Mesothelial cell of epicardium (in vitro differentiated cells): ENCODE measurements at regions not wholly inside any gene's neighbourhood (a gene's known extent, or its start where the extent isn't known, plus 50 kb on each side); places are given as distances from the start of the nearest gene placed in this dataset.
"Not testable (repeated sequence)": the region's sequence is repeated elsewhere in the genome, so short reads cannot be mapped to it uniquely, and the experiment has no call there.

Experiments used
- DNase-seq, 2 experiments: peaks; one replicate each; pipeline ENCODE4 v3.0.0; 2021; ENCODE audit warnings: low spot score in 2 of 2; ENCODE audit not compliant: unreplicated experiment in 2 of 2
- H3K27ac Mint-ChIP-seq: 2 replicates; pipeline ENCODE4 v1.8.0; 2021; ENCODE audit warnings: mixed read lengths
- H3K27me3 Mint-ChIP-seq: 2 replicates; pipeline ENCODE4 v1.8.0; 2021; ENCODE audit warnings: low read depth, mixed read lengths
- H3K36me3 Mint-ChIP-seq: 2 replicates; pipeline ENCODE4 v1.8.0; 2021; ENCODE audit warnings: mixed read lengths
- H3K4me1 Mint-ChIP-seq: 2 replicates; pipeline ENCODE4 v1.8.0; 2021; ENCODE audit warnings: mixed read lengths
- H3K4me3 Mint-ChIP-seq: 2 replicates; pipeline ENCODE4 v1.8.0; 2021; ENCODE audit warnings: mild to moderate bottlenecking, moderate library complexity, mixed read lengths
- H3K9me3 Mint-ChIP-seq: 2 replicates; pipeline ENCODE4 v1.8.0; 2021; ENCODE audit warnings: mixed read lengths
- CTCF ChIP-seq: fragments of 200-600 bp; sonication (generic); IDR thresholded peaks from one replicate; pipeline ENCODE4 v1.5.0; 2021; ENCODE audit warnings: antibody characterized with exemption; ENCODE audit not compliant: unreplicated experiment

DNA sequence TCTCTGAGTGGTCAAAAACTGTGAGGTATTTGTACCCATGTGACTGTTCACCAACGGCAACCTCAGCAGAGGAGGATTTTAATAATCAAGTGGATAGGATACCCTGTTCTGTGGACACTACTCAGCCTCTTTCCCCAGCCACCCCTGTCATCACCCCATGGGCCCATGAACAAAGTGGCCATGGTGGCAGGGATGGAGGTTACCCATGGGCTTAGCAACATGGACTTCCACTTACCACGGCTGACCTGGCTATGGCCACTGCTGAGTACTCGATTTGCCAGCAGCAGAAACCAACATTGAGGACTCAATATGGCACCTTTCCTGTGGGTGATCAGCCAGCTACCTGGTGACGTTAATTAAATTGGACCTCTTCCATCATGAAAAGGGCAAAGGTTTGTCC is 1782.7 kb downstream of the PLA2G4A start:
- Mint-ChIP-seq H3K4me3 (no peak overlapping the region), H3K36me3 (no peaks in the 10 kb centered on the region), H3K9me3 (peaks cover 38% of the 10 kb centered on the region), H3K27me3 (no peaks in the 10 kb centered on the region), H3K27ac (no peak overlapping the region), H3K4me1 (no peaks in the 10 kb centered on the region)
- DNase-seq, result no peak
- no peak for TF ChIP-seq CTCF

GRCh38 chr1:188615321-188615720 is 1786.6 kb downstream of the PLA2G4A start:
- Mint-ChIP-seq H3K4me1 (no peaks in the 10 kb centered on the region), H3K36me3 (no peaks in the 10 kb centered on the region), H3K27ac (no peak overlapping the region), H3K27me3 (no peaks in the 10 kb centered on the region), H3K9me3 (peaks cover 34% of the 10 kb centered on the region), H3K4me3 (no peak overlapping the region)
- no peak for DNase-seq
- no peak for TF ChIP-seq CTCF

- H3K4me3 Mint-ChIP-seq, result no peak overlapping the region
Observed at GRCh38 chr1:188620236-188620635, 1791.5 kb downstream of the PLA2G4A start.

DNA sequence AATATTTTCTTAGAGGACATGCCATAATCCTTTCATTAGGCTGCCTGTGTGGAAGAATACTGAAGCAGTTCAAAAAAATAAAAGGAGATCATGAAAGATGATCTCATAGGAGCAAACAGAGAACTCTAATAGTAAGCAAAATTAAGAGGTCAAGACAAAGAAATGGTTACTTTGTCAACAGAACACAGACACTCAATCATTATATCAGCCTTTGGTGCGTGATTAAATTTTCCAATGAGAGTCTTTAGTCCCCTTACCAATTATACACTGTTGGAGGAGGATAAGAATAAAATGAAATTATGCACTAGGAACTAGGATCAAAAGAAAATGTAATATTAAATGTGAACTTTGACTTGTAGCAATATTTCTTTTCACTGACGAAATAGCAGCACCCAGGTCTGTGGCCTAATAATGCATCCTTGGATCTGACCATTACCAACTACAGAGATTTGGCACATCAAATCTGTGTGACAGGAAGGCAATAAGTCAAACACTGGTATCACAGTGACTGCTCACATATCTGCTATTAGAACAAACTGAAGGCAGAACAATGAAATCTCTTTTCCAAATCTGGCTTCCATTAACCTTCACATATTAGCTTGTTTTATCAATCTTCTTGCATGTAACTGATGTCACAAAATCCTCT is 1812.9 kb downstream of the PLA2G4A start:
- DNase-seq, result no peak
- no peaks in the 10 kb centered on the region for H3K4me1 Mint-ChIP-seq
- TF ChIP-seq CTCF, result no peak
- no peaks in the 10 kb centered on the region for H3K27me3 Mint-ChIP-seq
- H3K36me3 Mint-ChIP-seq, result no peaks in the 10 kb centered on the region
- no peak overlapping the region for H3K27ac Mint-ChIP-seq
- H3K4me3 Mint-ChIP-seq, result no peak overlapping the region
- peaks cover 5% of the 10 kb centered on the region for H3K9me3 Mint-ChIP-seq

More at GRCh38 chr1:188620236-188620635, 1791.5 kb downstream of the PLA2G4A start:
- H3K4me1 Mint-ChIP-seq, result no peaks in the 10 kb centered on the region
- no peak for DNase-seq
- H3K36me3 Mint-ChIP-seq, result no peaks in the 10 kb centered on the region
- H3K27me3 Mint-ChIP-seq, result no peaks in the 10 kb centered on the region
- H3K9me3 Mint-ChIP-seq, result peaks cover 5% of the 10 kb centered on the region
- no peak overlapping the region for H3K27ac Mint-ChIP-seq
- TF ChIP-seq CTCF, result no peak

DNA sequence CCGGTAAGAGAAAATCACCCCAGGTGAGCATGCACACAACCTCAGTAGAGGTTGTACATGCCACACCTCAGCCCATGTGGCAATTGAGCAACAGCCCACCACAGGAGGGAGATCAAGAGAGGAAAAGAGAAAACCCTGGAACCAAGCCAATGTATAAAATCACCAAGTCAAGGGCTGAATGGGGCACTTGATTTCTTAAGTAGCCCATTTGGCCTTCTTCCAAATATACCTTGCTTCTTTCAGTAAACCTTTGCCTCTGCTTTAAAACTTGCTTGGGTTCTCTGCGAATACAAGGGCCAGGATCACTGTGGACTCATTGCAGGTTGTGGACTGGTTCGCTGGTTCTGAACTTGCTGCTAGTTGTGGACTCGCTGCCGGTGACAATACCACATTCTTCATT is 1814.0 kb downstream of the PLA2G4A start:
- Mint-ChIP-seq H3K27me3 (no peaks in the 10 kb centered on the region), H3K9me3 (peaks cover 5% of the 10 kb centered on the region)
- no peak for TF ChIP-seq CTCF

GRCh38 chr1:188652678-188653077 is 1823.9 kb downstream of the PLA2G4A start:
- DNase-seq, result no peak
- TF ChIP-seq CTCF, result no peak
- Mint-ChIP-seq H3K27me3 (no peaks in the 10 kb centered on the region), H3K27ac (no peak overlapping the region), H3K9me3 (peaks cover 4% of the 10 kb centered on the region), H3K4me1 (peaks cover 2% of the 10 kb centered on the region), H3K36me3 (no peaks in the 10 kb centered on the region), H3K4me3 (no peak overlapping the region)

More for the DNA sequence above, 1814.0 kb downstream of the PLA2G4A start:
- no peak for DNase-seq
- no peaks in the 10 kb centered on the region for H3K36me3 Mint-ChIP-seq
- H3K4me1 Mint-ChIP-seq, result no peaks in the 10 kb centered on the region
- H3K27ac Mint-ChIP-seq, result no peak overlapping the region
- H3K4me3 Mint-ChIP-seq, result no peak overlapping the region

DNA sequence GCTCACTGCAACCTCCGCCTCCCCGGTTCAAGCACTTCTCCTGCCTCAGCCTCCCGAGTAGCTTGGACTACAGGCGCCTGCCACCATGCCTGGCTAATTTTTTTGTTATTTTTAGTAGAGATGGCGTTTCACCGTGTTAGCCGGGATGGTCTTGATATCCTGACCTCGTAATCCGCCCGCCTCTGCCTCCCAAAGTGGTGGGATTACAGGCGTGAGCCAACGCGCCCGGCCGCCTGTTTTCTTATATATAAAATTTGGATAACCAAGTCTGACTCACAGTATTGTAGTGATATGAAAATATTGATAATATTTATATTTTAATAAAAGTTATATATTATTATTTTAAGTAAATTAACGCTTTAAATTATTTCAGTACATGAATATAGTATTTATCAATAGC is 1821.7 kb downstream of the BRINP3 start:
- not testable (repeated sequence) for H3K4me3 Mint-ChIP-seq, H3K27me3 Mint-ChIP-seq, H3K36me3 Mint-ChIP-seq, DNase-seq, H3K27ac Mint-ChIP-seq, H3K4me1 Mint-ChIP-seq, H3K9me3 Mint-ChIP-seq
